ENCODE measurements at regions not wholly inside any gene's neighbourhood (a gene's known extent, or its start where the extent isn't known, plus 50 kb on each side); places are given as distances from the start of the nearest gene placed in this dataset.

GRCh38 chr2:237227190-237227589, 141.5 kb downstream of the COPS8 start:
- no peak for DNase-seq (ENCODE audit: low read depth)
- TF ChIP-seq CTCF (conservative IDR thresholded peaks at IDR 0.05; ENCODE audit: control insufficient read depth, insufficient read depth, low read depth, low read length): no peak
- no peak overlapping the region for H3K4me3 ChIP-seq (ENCODE audit: control insufficient read depth, low read depth, low read length)

- no peak overlapping the region for H3K4me3 ChIP-seq (ENCODE audit: control insufficient read depth, low read depth, low read length)
- peak; percentile 97 for DNase-seq (ENCODE audit: low read depth)
- TF ChIP-seq CTCF (conservative IDR thresholded peaks at IDR 0.05; ENCODE audit: control insufficient read depth, insufficient read depth, low read depth, low read length): no peak
Observed at GRCh38 chr2:237227592-237228280, 142.0 kb downstream of the COPS8 start.

- H3K4me3 ChIP-seq (ENCODE audit: control insufficient read depth, low read depth, low read length): no peak overlapping the region
- no peak for TF ChIP-seq CTCF (conservative IDR thresholded peaks at IDR 0.05; ENCODE audit: control insufficient read depth, insufficient read depth, low read depth, low read length)
- no peak for DNase-seq (ENCODE audit: low read depth)
Observed at GRCh38 chr2:237228281-237228625, 142.6 kb downstream of the COPS8 start.

- no peak for DNase-seq (ENCODE audit: low read depth)
- H3K4me3 ChIP-seq (ENCODE audit: control insufficient read depth, low read depth, low read length): no peak overlapping the region
- no peak for TF ChIP-seq CTCF (conservative IDR thresholded peaks at IDR 0.05; ENCODE audit: control insufficient read depth, insufficient read depth, low read depth, low read length)
Observed at GRCh38 chr2:237229905-237230304, 144.2 kb downstream of the COPS8 start.

- H3K4me3 ChIP-seq (ENCODE audit: control insufficient read depth, low read depth, low read length): no peak overlapping the region
- no peak for TF ChIP-seq CTCF (conservative IDR thresholded peaks at IDR 0.05; ENCODE audit: control insufficient read depth, insufficient read depth, low read depth, low read length)
- DNase-seq (ENCODE audit: low read depth): no peak
Observed at GRCh38 chr2:237230355-237230754, 144.7 kb downstream of the COPS8 start.

- no peak overlapping the region for H3K4me3 ChIP-seq (ENCODE audit: control insufficient read depth, low read depth, low read length)
- no peak for TF ChIP-seq CTCF (conservative IDR thresholded peaks at IDR 0.05; ENCODE audit: control insufficient read depth, insufficient read depth, low read depth, low read length)
- DNase-seq (ENCODE audit: low read depth): peak; percentile 84
Observed at GRCh38 chr2:237231593-237231992, 145.9 kb downstream of the COPS8 start.

- no peak for TF ChIP-seq CTCF (conservative IDR thresholded peaks at IDR 0.05; ENCODE audit: control insufficient read depth, insufficient read depth, low read depth, low read length)
- H3K4me3 ChIP-seq (ENCODE audit: control insufficient read depth, low read depth, low read length): no peak overlapping the region
- DNase-seq (ENCODE audit: low read depth): no peak
Observed at GRCh38 chr2:237232166-237232565, 146.5 kb downstream of the COPS8 start.

All from fibroblast of mammary gland (primary cell).